CD8-positive, alpha-beta memory T cell (primary cell): ENCODE measurements at regions not wholly inside any gene's neighbourhood (a gene's known extent, or its start where the extent isn't known, plus 50 kb on each side); places are given as distances from the start of the nearest gene placed in this dataset.

Source experiments
- CTCF ChIA-PET: fragments of 350-600 bp; sonication (Branson Sonifier 250); formaldehyde crosslinking; loops from one replicate; lab custom pipeline; 2021; ENCODE audit warnings: antibody characterized with exemption; lab: Charles Lee
- POLR2A ChIA-PET: fragments of 350-600 bp; sonication (Branson Sonifier 250); formaldehyde crosslinking; loops from one replicate; lab custom pipeline; 2021; ENCODE audit warnings: antibody characterized with exemption; lab: Charles Lee
- DNase-seq, 5 donors: peaks; one replicate each; pipeline versions ENCODE4 v3.0.0 to v3.0.0-alpha.2; 2020 to 2022; ENCODE audit warnings: mixed read lengths in 1 of 5
- H3K27ac ChIP-seq: one replicate; pipeline ENCODE4 v1.7.0; 2013; ENCODE audit warnings: low read depth, mild to moderate bottlenecking, low read length, moderate library complexity
- H3K27me3 ChIP-seq: 2 replicates; pipeline ENCODE4 v1.7.0; 2013; ENCODE audit warnings: low read length, mild to moderate bottlenecking; ENCODE audit not compliant: insufficient read depth, poor library complexity, severe bottlenecking
- H3K36me3 ChIP-seq: 2 replicates; pipeline ENCODE4 v1.7.0; 2013; ENCODE audit warnings: mild to moderate bottlenecking, low read length, moderate library complexity; ENCODE audit not compliant: insufficient read depth
- H3K4me1 ChIP-seq: 2 replicates; pipeline ENCODE4 v1.7.0; 2013; ENCODE audit warnings: mild to moderate bottlenecking, low read length, moderate library complexity; ENCODE audit not compliant: insufficient read depth
- H3K4me3 ChIP-seq: 2 replicates; pipeline ENCODE4 v1.7.0; 2013; ENCODE audit warnings: mild to moderate bottlenecking, low read length
- H3K9me3 ChIP-seq: 2 replicates; pipeline ENCODE4 v1.7.0; 2013; ENCODE audit warnings: mild to moderate bottlenecking, low read length
- H3K27ac Mint-ChIP-seq, 8 donors: one replicate each; pipeline ENCODE4 v1.8.0; 2020 to 2021; ENCODE audit warnings: mixed read lengths in 8 of 8, mild to moderate bottlenecking in 6 of 8, inconsistent platforms in 3 of 8, moderate library complexity in 3 of 8
- H3K27me3 Mint-ChIP-seq, 2 donors: one replicate each; pipeline ENCODE4 v1.8.0; 2020 to 2021; ENCODE audit warnings: mixed read lengths in 2 of 2, mild to moderate bottlenecking in 1 of 2, moderate library complexity in 1 of 2
- H3K36me3 Mint-ChIP-seq, 3 donors: one replicate each; pipeline ENCODE4 v1.8.0; 2020 to 2021; ENCODE audit warnings: mixed read lengths in 3 of 3, inconsistent platforms in 1 of 3, mild to moderate bottlenecking in 1 of 3
- H3K4me1 Mint-ChIP-seq, 3 donors: one replicate each; pipeline ENCODE4 v1.8.0; 2020 to 2021; ENCODE audit warnings: mixed read lengths in 3 of 3, inconsistent platforms in 1 of 3, mild to moderate bottlenecking in 1 of 3
- H3K4me3 Mint-ChIP-seq, 7 donors: one replicate each; pipeline ENCODE4 v1.8.0; 2020 to 2021; ENCODE audit warnings: mixed read lengths in 7 of 7, mild to moderate bottlenecking in 6 of 7, moderate library complexity in 4 of 7, inconsistent platforms in 2 of 7
- H3K9me3 Mint-ChIP-seq, 5 donors: one replicate each; pipeline ENCODE4 v1.8.0; 2020 to 2022; ENCODE audit warnings: mixed read lengths in 5 of 5, mild to moderate bottlenecking in 3 of 5, moderate library complexity in 2 of 5, inconsistent platforms in 1 of 5

- Mint-ChIP-seq H3K4me1 (no peaks in the 10 kb centered on the region), H3K9me3 (peaks cover 0 to 13% (median 3%) of the 10 kb centered on the region in 5 donors), H3K4me3 (no peak overlapping the region), H3K36me3 (no peaks in the 10 kb centered on the region), H3K27ac (peak overlapping the region in 1 of 8 donors; percentile 7), H3K27me3 (no peaks in the 10 kb centered on the region)
- H3K27ac ChIP-seq, result no peak overlapping the region
- DNase-seq, result no peak
- no peaks in the 10 kb centered on the region for H3K36me3 ChIP-seq
- ChIA-PET POLR2A (no interaction called here), CTCF (no interaction called here)
- no peaks in the 10 kb centered on the region for H3K9me3 ChIP-seq
- no peaks in the 10 kb centered on the region for H3K27me3 ChIP-seq
- H3K4me1 ChIP-seq, result no peaks in the 10 kb centered on the region
- H3K4me3 ChIP-seq, result no peak overlapping the region
Measured at GRCh38 chr4:186939226-186939625, 215.6 kb upstream of the FAT1 start.

- no peaks in the 10 kb centered on the region for H3K4me1 Mint-ChIP-seq
- POLR2A ChIA-PET, result no interaction called here
- H3K4me1 ChIP-seq, result no peaks in the 10 kb centered on the region
Measured at GRCh38 chr4:186939766-186940165, 216.1 kb upstream of the FAT1 start.

GRCh38 chr4:186940476-186940875, 216.8 kb upstream of the FAT1 start:
- no peak for DNase-seq
- Histone ChIP-seq H3K27me3 (no peaks in the 10 kb centered on the region), H3K4me1 (no peaks in the 10 kb centered on the region), H3K27ac (no peak overlapping the region), H3K36me3 (no peaks in the 10 kb centered on the region), H3K9me3 (no peaks in the 10 kb centered on the region), H3K4me3 (no peak overlapping the region)
- ChIA-PET CTCF (no interaction called here), POLR2A (no interaction called here)
- no peaks in the 10 kb centered on the region for H3K36me3 Mint-ChIP-seq
- H3K27ac Mint-ChIP-seq, result no peak overlapping the region
- no peaks in the 10 kb centered on the region for H3K4me1 Mint-ChIP-seq
- peaks cover under 1 to 15% (median 3%) of the 10 kb centered on the region in 5 donors for H3K9me3 Mint-ChIP-seq
- no peak overlapping the region for H3K4me3 Mint-ChIP-seq
- no peaks in the 10 kb centered on the region for H3K27me3 Mint-ChIP-seq

More at GRCh38 chr4:186939766-186940165, 216.1 kb upstream of the FAT1 start:
- Histone ChIP-seq H3K27ac (no peak overlapping the region), H3K4me3 (no peak overlapping the region), H3K36me3 (no peaks in the 10 kb centered on the region), H3K27me3 (no peaks in the 10 kb centered on the region), H3K9me3 (no peaks in the 10 kb centered on the region)
- Mint-ChIP-seq H3K27me3 (no peaks in the 10 kb centered on the region), H3K9me3 (peaks cover 0 to 16% (median 3%) of the 10 kb centered on the region in 5 donors), H3K27ac (no peak overlapping the region), H3K4me3 (no peak overlapping the region), H3K36me3 (no peaks in the 10 kb centered on the region)
- CTCF ChIA-PET, result no interaction called here
- no peak for DNase-seq

- POLR2A ChIA-PET, result no interaction called here
- Mint-ChIP-seq H3K9me3 (peaks cover 2 to 17% (median 6%) of the 10 kb centered on the region in 5 donors), H3K27ac (no peak overlapping the region), H3K27me3 (no peaks in the 10 kb centered on the region), H3K4me1 (no peaks in the 10 kb centered on the region), H3K4me3 (no peak overlapping the region), H3K36me3 (no peaks in the 10 kb centered on the region)
- Histone ChIP-seq H3K36me3 (no peaks in the 10 kb centered on the region), H3K27me3 (no peaks in the 10 kb centered on the region), H3K27ac (no peak overlapping the region), H3K4me3 (no peak overlapping the region), H3K9me3 (no peaks in the 10 kb centered on the region), H3K4me1 (no peaks in the 10 kb centered on the region)
- CTCF ChIA-PET, result no interaction called here
- DNase-seq, result no peak
Measured at GRCh38 chr4:186942758-186943377, 219.2 kb upstream of the FAT1 start.

- ChIA-PET CTCF (no interaction called here), POLR2A (no interaction called here)
- Histone ChIP-seq H3K36me3 (no peaks in the 10 kb centered on the region), H3K27ac (no peak overlapping the region), H3K9me3 (no peaks in the 10 kb centered on the region), H3K4me3 (no peak overlapping the region), H3K4me1 (no peaks in the 10 kb centered on the region), H3K27me3 (no peaks in the 10 kb centered on the region)
- Mint-ChIP-seq H3K4me1 (no peaks in the 10 kb centered on the region), H3K4me3 (no peak overlapping the region), H3K27me3 (no peaks in the 10 kb centered on the region), H3K9me3 (peaks cover 2 to 14% (median 6%) of the 10 kb centered on the region in 5 donors), H3K36me3 (no peaks in the 10 kb centered on the region), H3K27ac (no peak overlapping the region)
- no peak for DNase-seq
Measured at GRCh38 chr4:186943411-186943810, 219.8 kb upstream of the FAT1 start.

- no peak overlapping the region for H3K4me3 ChIP-seq
- H3K27ac Mint-ChIP-seq, result no peak overlapping the region
- no peaks in the 10 kb centered on the region for H3K36me3 ChIP-seq
- H3K4me1 ChIP-seq, result no peaks in the 10 kb centered on the region
- H3K9me3 Mint-ChIP-seq, result peaks cover 2 to 10% (median 6%) of the 10 kb centered on the region in 5 donors
- H3K4me3 Mint-ChIP-seq, result no peak overlapping the region
- H3K27me3 ChIP-seq, result no peaks in the 10 kb centered on the region
- H3K27ac ChIP-seq, result no peak overlapping the region
- DNase-seq, result no peak
- CTCF ChIA-PET, result no interaction called here
- H3K36me3 Mint-ChIP-seq, result no peaks in the 10 kb centered on the region
- H3K9me3 ChIP-seq, result no peaks in the 10 kb centered on the region
- no peaks in the 10 kb centered on the region for H3K4me1 Mint-ChIP-seq
- H3K27me3 Mint-ChIP-seq, result no peaks in the 10 kb centered on the region
- POLR2A ChIA-PET, result no interaction called here
Measured at GRCh38 chr4:186946136-186946535, 222.5 kb upstream of the FAT1 start.

- POLR2A ChIA-PET, result no interaction called here
- no peaks in the 10 kb centered on the region for H3K36me3 Mint-ChIP-seq
- H3K4me1 Mint-ChIP-seq, result no peaks in the 10 kb centered on the region
- DNase-seq, result no peak
- Histone ChIP-seq H3K36me3 (no peaks in the 10 kb centered on the region), H3K9me3 (no peaks in the 10 kb centered on the region), H3K27ac (no peak overlapping the region), H3K4me3 (no peak overlapping the region), H3K4me1 (no peaks in the 10 kb centered on the region), H3K27me3 (no peaks in the 10 kb centered on the region)
- no peak overlapping the region for H3K4me3 Mint-ChIP-seq
- no peaks in the 10 kb centered on the region for H3K27me3 Mint-ChIP-seq
- CTCF ChIA-PET, result no interaction called here
- peaks cover 2 to 10% (median 6%) of the 10 kb centered on the region in 5 donors for H3K9me3 Mint-ChIP-seq
- H3K27ac Mint-ChIP-seq, result no peak overlapping the region
Measured at GRCh38 chr4:186946682-186947294, 223.1 kb upstream of the FAT1 start.

GRCh38 chr4:186948361-186949242, 224.9 kb upstream of the FAT1 start:
- Mint-ChIP-seq H3K4me1 (no peaks in the 10 kb centered on the region), H3K27me3 (no peaks in the 10 kb centered on the region), H3K9me3 (peaks cover 2 to 8% (median 6%) of the 10 kb centered on the region in 5 donors), H3K4me3 (no peak overlapping the region), H3K36me3 (no peaks in the 10 kb centered on the region), H3K27ac (no peak overlapping the region)
- H3K9me3 ChIP-seq, result no peaks in the 10 kb centered on the region
- H3K36me3 ChIP-seq, result no peaks in the 10 kb centered on the region
- H3K27me3 ChIP-seq, result no peaks in the 10 kb centered on the region
- ChIA-PET POLR2A (no interaction called here), CTCF (no interaction called here)
- DNase-seq, result no peak
- H3K4me1 ChIP-seq, result no peaks in the 10 kb centered on the region
- H3K27ac ChIP-seq, result no peak overlapping the region
- no peak overlapping the region for H3K4me3 ChIP-seq
